Type B pancreatic cell (in vitro differentiated cells): ENCODE measurements at regions not wholly inside any gene's neighbourhood (a gene's known extent, or its start where the extent isn't known, plus 50 kb on each side); places are given as distances from the start of the nearest gene placed in this dataset.

ENCODE experiments used
- DNase-seq: peaks from one replicate; pipeline ENCODE4 v3.0.0; 2021; ENCODE audit warnings: mixed read lengths; ENCODE audit not compliant: unreplicated experiment; ENCODE audit errors: extremely low spot score
- H3K27ac Mint-ChIP-seq: 2 replicates; pipeline ENCODE4 v1.8.0; 2021; ENCODE audit warnings: mild to moderate bottlenecking, mixed read lengths
- H3K27me3 Mint-ChIP-seq: 2 replicates; pipeline ENCODE4 v1.8.0; 2021; ENCODE audit warnings: mixed read lengths
- H3K36me3 Mint-ChIP-seq: 2 replicates; pipeline ENCODE4 v1.8.0; 2021; ENCODE audit warnings: mixed read lengths
- H3K4me1 Mint-ChIP-seq: one replicate; pipeline ENCODE4 v1.8.0; 2021; ENCODE audit warnings: mixed read lengths; ENCODE audit not compliant: unreplicated experiment
- H3K4me3 Mint-ChIP-seq: 2 replicates; pipeline ENCODE4 v1.8.0; 2021; ENCODE audit warnings: mild to moderate bottlenecking, mixed read lengths
- H3K9me3 Mint-ChIP-seq: 2 replicates; pipeline ENCODE4 v1.8.0; 2021; ENCODE audit warnings: mixed read lengths
- CTCF ChIP-seq: fragments of 200-600 bp; sonication (generic); conservative IDR thresholded peaks from 2 replicates; pipeline ENCODE4 v1.5.0; 2021; ENCODE audit warnings: antibody characterized with exemption, mild to moderate bottlenecking

- H3K27me3 Mint-ChIP-seq, result no peaks in the 10 kb centered on the region
- no peak overlapping the region for H3K4me3 Mint-ChIP-seq
Measured at GRCh38 chr5:12385095-12385494, 480.8 kb upstream of the CTNND2 start.

GRCh38 chr5:12384005-12384404 is 479.8 kb upstream of the CTNND2 start:
- TF ChIP-seq CTCF, result no peak
- H3K27me3 Mint-ChIP-seq, result no peaks in the 10 kb centered on the region
- H3K27ac Mint-ChIP-seq, result no peak overlapping the region
- no peaks in the 10 kb centered on the region for H3K36me3 Mint-ChIP-seq
- H3K4me3 Mint-ChIP-seq, result no peak overlapping the region
- no peaks in the 10 kb centered on the region for H3K4me1 Mint-ChIP-seq
- H3K9me3 Mint-ChIP-seq, result no peaks in the 10 kb centered on the region
- DNase-seq, result no peak

More at GRCh38 chr5:12385095-12385494, 480.8 kb upstream of the CTNND2 start:
- no peak for TF ChIP-seq CTCF
- DNase-seq, result no peak
- Mint-ChIP-seq H3K36me3 (no peaks in the 10 kb centered on the region), H3K9me3 (no peaks in the 10 kb centered on the region), H3K4me1 (no peaks in the 10 kb centered on the region), H3K27ac (no peak overlapping the region)

GRCh38 chr5:12367973-12368372 is 463.7 kb upstream of the CTNND2 start:
- no peak for DNase-seq
- no peaks in the 10 kb centered on the region for H3K9me3 Mint-ChIP-seq
- H3K4me3 Mint-ChIP-seq, result no peak overlapping the region
- no peaks in the 10 kb centered on the region for H3K4me1 Mint-ChIP-seq
- H3K27ac Mint-ChIP-seq, result no peak overlapping the region
- no peaks in the 10 kb centered on the region for H3K36me3 Mint-ChIP-seq
- H3K27me3 Mint-ChIP-seq, result no peaks in the 10 kb centered on the region
- TF ChIP-seq CTCF, result no peak

GRCh38 chr5:12360218-12360617 is 456.0 kb upstream of the CTNND2 start:
- H3K27ac Mint-ChIP-seq, result no peak overlapping the region
- no peaks in the 10 kb centered on the region for H3K4me1 Mint-ChIP-seq
- H3K9me3 Mint-ChIP-seq, result no peaks in the 10 kb centered on the region
- TF ChIP-seq CTCF, result no peak
- no peaks in the 10 kb centered on the region for H3K27me3 Mint-ChIP-seq
- H3K36me3 Mint-ChIP-seq, result no peaks in the 10 kb centered on the region
- no peak overlapping the region for H3K4me3 Mint-ChIP-seq
- DNase-seq, result no peak

- no peaks in the 10 kb centered on the region for H3K36me3 Mint-ChIP-seq
- no peak for TF ChIP-seq CTCF
- H3K27me3 Mint-ChIP-seq, result no peaks in the 10 kb centered on the region
- DNase-seq, result no peak
- no peak overlapping the region for H3K27ac Mint-ChIP-seq
- H3K4me1 Mint-ChIP-seq, result no peaks in the 10 kb centered on the region
- no peak overlapping the region for H3K4me3 Mint-ChIP-seq
- H3K9me3 Mint-ChIP-seq, result no peaks in the 10 kb centered on the region
Measured at GRCh38 chr5:12358371-12359090, 454.3 kb upstream of the CTNND2 start.
